HepG2 (cell line): ENCODE measurements at regions not wholly inside any gene's neighbourhood (a gene's known extent, or its start where the extent isn't known, plus 50 kb on each side); places are given as distances from the start of the nearest gene placed in this dataset.

ENCODE experiments used
- ATAC-seq: fragments of 200-7000 bp; cut with Tn5 transposase; 3 replicates; pipeline ENCODE4 v1.9.1; 2020; ENCODE audit warnings: mild to moderate bottlenecking, moderate library complexity
- BruUV-seq: library from RNA; stranded (reverse); fragments of 400-500 nt; replicated peaks from 2 replicates; lab custom pipeline; 2021; lab: Mats Ljungman, UMichigan
- CTCF ChIA-PET: fragments of 300-600 bp; formaldehyde crosslinking; extraction: SDS; loops from one replicate; lab custom pipeline; 2021; ENCODE audit warnings: low total read pairs, inconsistent platforms, low intra/inter-chr PET ratio; lab: Yijun Ruan, JAX
- POLR2A ChIA-PET: fragments of 350-600 bp; sonication (Branson Sonifier 250); formaldehyde crosslinking; loops from one replicate; lab custom pipeline; 2020; ENCODE audit warnings: antibody characterized with exemption, inconsistent platforms; lab: Yijun Ruan, JAX
- DNase-seq: peaks from one replicate; pipeline ENCODE4 v3.0.0-alpha.2; 2015; ENCODE audit warnings: low spot score
- FAIRE-seq: peaks from 3 replicates; lab custom pipeline; 2011; peaks lifted over from hg19 to GRCh38; lab: Jason Lieb, UNC
- H2AFZ ChIP-seq: one replicate; pipeline ENCODE4 v1.6.1; 2011; ENCODE audit warnings: low read length, inconsistent platforms
- H3K27ac ChIP-seq: fragments of 300-600 bp; 3 replicates; pipeline ENCODE4 v1.8.0; 2011; ENCODE audit warnings: mixed run types, mild to moderate bottlenecking, mixed read lengths, low read length, inconsistent platforms; ENCODE audit not compliant: insufficient read depth; ENCODE audit errors: extremely low read length
- H3K27me3 ChIP-seq, 2 experiments: fragments of 200-600 bp in 1 of 2; 2 replicates in 1 of 2; 3 replicates in 1 of 2; pipeline versions ENCODE4 v1.6.0 to v1.8.0; 2011; ENCODE audit warnings: low read length in 2 of 2, mild to moderate bottlenecking in 2 of 2, moderate library complexity in 2 of 2, inconsistent platforms in 1 of 2; ENCODE audit not compliant: insufficient read depth in 2 of 2, control insufficient read depth in 1 of 2
- H3K36me3 ChIP-seq, 2 experiments: fragments of 200-600 bp in 1 of 2; replicated peaks in 1 of 2; 2 replicates in 1 of 2; 3 replicates in 1 of 2; pipeline versions ENCODE4 v1.5.1 to v1.8.0; 2011; ENCODE audit warnings: low read length in 2 of 2, inconsistent platforms in 1 of 2; ENCODE audit not compliant: insufficient read depth in 2 of 2, control insufficient read depth in 1 of 2
- H3K4me1 ChIP-seq: 2 replicates; pipeline ENCODE4 v1.5.1; 2012; ENCODE audit warnings: low read length, inconsistent platforms; ENCODE audit not compliant: insufficient read depth
- H3K4me2 ChIP-seq: 2 replicates; pipeline ENCODE4 v1.6.0; 2011; ENCODE audit warnings: low read depth, low read length, inconsistent platforms
- H3K4me3 ChIP-seq, 3 experiments: fragments of 200-600 bp in 1 of 3; sonication (generic), shearing (Covaris generic) in 1 of 3; replicated peaks in 1 of 3; 2 replicates each; pipeline ENCODE4 v1.5.1; 2011 to 2016; ENCODE audit warnings: low read length in 3 of 3, inconsistent platforms in 2 of 3, low read depth in 2 of 3, mild to moderate bottlenecking in 2 of 3, control low read depth in 1 of 3, mixed read lengths in 1 of 3; ENCODE audit not compliant: insufficient read depth in 1 of 3
- H3K79me2 ChIP-seq: one replicate; pipeline ENCODE4 v1.6.1; 2011; ENCODE audit warnings: low read length, inconsistent platforms; ENCODE audit not compliant: insufficient read depth
- H3K9ac ChIP-seq: 2 replicates; pipeline ENCODE4 v1.6.0; 2011; ENCODE audit warnings: mild to moderate bottlenecking, low read depth, low read length, inconsistent platforms; ENCODE audit not compliant: insufficient read depth
- H3K9me3 ChIP-seq: 2 replicates; pipeline ENCODE4 v1.5.1; 2012; ENCODE audit warnings: mild to moderate bottlenecking, low read length
- H4K20me1 ChIP-seq: 2 replicates; pipeline ENCODE4 v1.6.0; 2011; ENCODE audit warnings: inconsistent platforms, mild to moderate bottlenecking, low read length, moderate library complexity; ENCODE audit not compliant: insufficient read depth
- AHR ChIP-seq: IDR thresholded peaks from 2 replicates; pipeline ENCODE4 v1.6.1; 2018; ENCODE audit warnings: missing genetic modification reagents, missing compliant biosample characterization
- HMG20A ChIP-seq: IDR thresholded peaks from 2 replicates; pipeline ENCODE4 v1.6.1; 2016; ENCODE audit warnings: borderline replicate concordance
- HOXD1 ChIP-seq: sonication (generic); formaldehyde crosslinking; IDR thresholded peaks from 2 replicates; pipeline ENCODE4 v1.5.0; 2020; ENCODE audit warnings: missing genetic modification reagents
- PRDM15 ChIP-seq: sonication (generic); formaldehyde crosslinking; IDR thresholded peaks from 2 replicates; pipeline ENCODE4 v1.4.0; 2020; ENCODE audit warnings: missing genetic modification reagents
- PTBP1 ChIP-seq: fragments of 200-400 bp; formaldehyde crosslinking; IDR thresholded peaks from 2 replicates; pipeline ENCODE4 v1.6.1; 2018; ENCODE audit warnings: low read length, low read depth; ENCODE audit not compliant: poor library complexity, severe bottlenecking
- REXO4 ChIP-seq: sonication (generic); formaldehyde crosslinking; IDR thresholded peaks from 2 replicates; pipeline ENCODE4 v1.8.0; 2022; ENCODE audit warnings: missing genetic modification reagents, mild to moderate bottlenecking, borderline replicate concordance
- SNAPC5 ChIP-seq: sonication (generic); formaldehyde crosslinking; IDR thresholded peaks from 2 replicates; pipeline ENCODE4 v1.8.1; 2023; ENCODE audit warnings: mild to moderate bottlenecking, missing genetic modification reagents, borderline replicate concordance
- SP1 ChIP-seq, 2 experiments: fragments of 450-650 bp in 1 of 2; sonication (generic) in 1 of 2; formaldehyde crosslinking in 1 of 2; IDR thresholded peaks; 2 replicates each; pipeline versions ENCODE4 v1.4.0 to v1.6.1; 2016 to 2020; ENCODE audit warnings: missing genetic modification reagents in 1 of 2
- WIZ ChIP-seq: sonication (generic); formaldehyde crosslinking; IDR thresholded peaks from 2 replicates; pipeline ENCODE4 v1.5.1; 2020; ENCODE audit warnings: mild to moderate bottlenecking, missing genetic modification reagents
- ZHX2 ChIP-seq, 2 experiments: sonication (generic) in 1 of 2; formaldehyde crosslinking in 1 of 2; IDR thresholded peaks; 2 replicates each; pipeline versions ENCODE4 v1.6.1 to v1.9.0; 2014 to 2022; ENCODE audit warnings: antibody characterized with exemption in 1 of 2, borderline replicate concordance in 1 of 2, inconsistent platforms in 1 of 2, low read depth in 1 of 2, missing genetic modification reagents in 1 of 2
- ZIK1 ChIP-seq: sonication (generic); formaldehyde crosslinking; IDR thresholded peaks from 2 replicates; pipeline ENCODE4 v1.5.0; 2020; ENCODE audit warnings: mild to moderate bottlenecking, low read depth, missing genetic modification reagents, borderline replicate concordance
- ZNF670 ChIP-seq: sonication (generic); formaldehyde crosslinking; IDR thresholded peaks from 2 replicates; pipeline ENCODE4 v1.8.0; 2022; ENCODE audit warnings: mild to moderate bottlenecking, missing genetic modification reagents, borderline replicate concordance
- ZNF800 ChIP-seq: sonication (generic); formaldehyde crosslinking; IDR thresholded peaks from 2 replicates; pipeline ENCODE4 v1.4.0; 2020; ENCODE audit warnings: missing genetic modification reagents
- WGBS: methylation state at CpG from one replicate; pipeline ENCODE4 v1.1.6; 2017; ENCODE audit warnings: low lambda C conversion rate; 5-methylcytosine and 5-hydroxymethylcytosine counted together
- in situ Hi-C: cut with HindIII; loops from 2 replicates; pipeline ENCODE4 v1.10.0; 2017; ENCODE audit warnings: low pct_unique_long_range_greater_than_20kb; ENCODE audit not compliant: extremely low pct_ligation_motif_present
- intact Hi-C: fragments of 100-400 bp; cut with micrococcal nuclease; formaldehyde crosslinking; loops from one replicate; pipeline ENCODE4 v1.10.0; 2022; ENCODE audit not compliant: unreplicated experiment

- H3K4me2 ChIP-seq, result no peak overlapping the region
- H3K27ac ChIP-seq, result no peak overlapping the region
- H3K9ac ChIP-seq, result no peak overlapping the region
- H3K36me3 ChIP-seq, result no peaks in the 10 kb centered on the region
- no TSS peak for BruUV-seq
- peaks cover 0 to 10% of the 10 kb centered on the region in 2 experiments; a peak in 1 of 5 replicates for H3K27me3 ChIP-seq
- ChIA-PET CTCF (no interaction called here), POLR2A (no interaction called here)
- WGBS, result 0% methylated on average over 4 of the region's 5 CpGs
- DNase-seq, result no peak
- no peak for FAIRE-seq
- ATAC-seq, result no peak
- no peak overlapping the region for H3K4me3 ChIP-seq
- no peaks in the 10 kb centered on the region for H3K4me1 ChIP-seq
- H3K9me3 ChIP-seq, result no peaks in the 10 kb centered on the region
- intact Hi-C loops, result no loop called here
- H3K79me2 ChIP-seq, result no peaks in the 10 kb centered on the region
- in situ Hi-C loops, result no loop called here
- H4K20me1 ChIP-seq, result no peaks in the 10 kb centered on the region
- no peak overlapping the region for H2AFZ ChIP-seq
- TF ChIP-seq PRDM15 (no peak), HOXD1 (no peak), SP1 (IDR thresholded peaks at IDR 0.05) (no peak), SP1 (CRISPR knock-in tag; IDR thresholded peaks at IDR 0.05) (no peak), SNAPC5 (CRISPR knock-in tag) (no peak), ZHX2 (IDR thresholded peaks at IDR 0.05; ENCODE audit: low read depth) (no peak), ZHX2 (CRISPR knock-in tag; IDR thresholded peaks at IDR 0.05; ENCODE audit: borderline replicate concordance) (no peak), PTBP1 (no peak), WIZ (CRISPR knock-in tag) (no peak), ZIK1 (CRISPR knock-in tag) (no peak), HMG20A (CRISPR knock-in tag) (no peak), ZNF800 (CRISPR knock-in tag) (no peak), REXO4 (CRISPR knock-in tag) (no peak), AHR (CRISPR knock-in tag) (no peak), ZNF670 (CRISPR knock-in tag) (no peak)
Measured at GRCh38 chr13:31436478-31436877, 236.7 kb downstream of the B3GLCT start.
